ENCODE measurements at regions not wholly inside any gene's neighbourhood (a gene's known extent, or its start where the extent isn't known, plus 50 kb on each side); places are given as distances from the start of the nearest gene placed in this dataset.

- TF ChIP-seq CTCF (IDR thresholded peaks at IDR 0.05; ENCODE audit: low read depth, low read length, poor library complexity, severe bottlenecking): no peak
- no peak for TF ChIP-seq EZH2phosphoT487 (IDR thresholded peaks at IDR 0.05; ENCODE audit: borderline replicate concordance, low read length)
Measured at GRCh38 chr1:30260318-30260717, 463.1 kb downstream of the MATN1 start.
